ENCODE measurements at regions not wholly inside any gene's neighbourhood (a gene's known extent, or its start where the extent isn't known, plus 50 kb on each side); places are given as distances from the start of the nearest gene placed in this dataset.

DNA sequence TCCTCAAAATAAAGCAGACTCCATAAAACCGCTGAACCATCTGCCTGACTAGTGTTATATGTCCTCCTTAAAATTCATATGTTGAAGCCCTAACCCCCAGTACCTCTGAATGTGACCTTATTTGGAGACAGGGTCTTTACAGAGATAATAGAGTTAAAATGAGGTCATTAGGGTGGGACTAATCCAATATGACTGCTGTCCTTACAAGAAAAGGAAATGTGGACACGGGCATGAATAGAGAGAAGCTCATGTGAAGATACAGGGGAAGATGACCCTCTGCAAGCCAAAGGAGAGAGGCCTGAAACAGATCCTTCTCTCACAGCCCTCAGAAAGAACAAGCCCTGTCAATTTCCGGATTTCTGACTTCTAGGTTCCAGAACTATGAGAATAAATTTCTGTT lies 82.0 kb upstream of the KLHL13 start:
- intact Hi-C loops (cut with micrococcal nuclease), result no loop called here
- no peaks in the 10 kb centered on the region for H3K9me3 Mint-ChIP-seq
- H3K4me1 Mint-ChIP-seq, result no peaks in the 10 kb centered on the region

GRCh38 chrX:118199997-118200396 lies 83.4 kb upstream of the KLHL13 start:
- H3K36me3 Mint-ChIP-seq (ENCODE audit: low read depth), result no peaks in the 10 kb centered on the region
- intact Hi-C loops (cut with micrococcal nuclease), result no loop called here

More for the DNA sequence above, 82.0 kb upstream of the KLHL13 start:
- Mint-ChIP-seq H3K27me3 (no peaks in the 10 kb centered on the region), H3K36me3 (ENCODE audit: low read depth) (no peaks in the 10 kb centered on the region), H3K27ac (no peak overlapping the region), H3K4me3 (no peak overlapping the region)
- DNase-seq, result no peak

GRCh38 chrX:118205421-118206395 lies 89.1 kb upstream of the KLHL13 start:
- intact Hi-C loops (cut with micrococcal nuclease), result no loop called here
- H3K36me3 Mint-ChIP-seq (ENCODE audit: low read depth), result no peaks in the 10 kb centered on the region
- no peak overlapping the region for H3K4me3 Mint-ChIP-seq
- H3K4me1 Mint-ChIP-seq, result no peaks in the 10 kb centered on the region
- H3K27ac Mint-ChIP-seq, result no peak overlapping the region
- DNase-seq, result no peak
- no peaks in the 10 kb centered on the region for H3K9me3 Mint-ChIP-seq
- H3K27me3 Mint-ChIP-seq, result no peaks in the 10 kb centered on the region

More at GRCh38 chrX:118199997-118200396, 83.4 kb upstream of the KLHL13 start:
- H3K4me3 Mint-ChIP-seq, result no peak overlapping the region
- H3K27me3 Mint-ChIP-seq, result no peaks in the 10 kb centered on the region
- H3K9me3 Mint-ChIP-seq, result no peaks in the 10 kb centered on the region
- no peak overlapping the region for H3K27ac Mint-ChIP-seq
- no peak for DNase-seq
- no peaks in the 10 kb centered on the region for H3K4me1 Mint-ChIP-seq

- Mint-ChIP-seq H3K27ac (no peak overlapping the region), H3K36me3 (ENCODE audit: low read depth) (no peaks in the 10 kb centered on the region), H3K9me3 (no peaks in the 10 kb centered on the region), H3K4me1 (peaks cover 2% of the 10 kb centered on the region), H3K27me3 (no peaks in the 10 kb centered on the region), H3K4me3 (no peak overlapping the region)
- DNase-seq, result no peak
- intact Hi-C loops (cut with micrococcal nuclease), result no loop called here
These were observed 91.3 kb upstream of the KLHL13 start for GRCh38 chrX:118207831-118208453.

GRCh38 chrX:118208481-118208880 lies 91.9 kb upstream of the KLHL13 start:
- no peaks in the 10 kb centered on the region for H3K9me3 Mint-ChIP-seq
- no peaks in the 10 kb centered on the region for H3K27me3 Mint-ChIP-seq
- H3K4me3 Mint-ChIP-seq, result no peak overlapping the region
- H3K27ac Mint-ChIP-seq, result no peak overlapping the region
- H3K4me1 Mint-ChIP-seq, result peaks cover 2% of the 10 kb centered on the region
- intact Hi-C loops (cut with micrococcal nuclease), result no loop called here
- DNase-seq, result no peak
- no peaks in the 10 kb centered on the region for H3K36me3 Mint-ChIP-seq (ENCODE audit: low read depth)

- Mint-ChIP-seq H3K4me1 (peaks cover 2% of the 10 kb centered on the region), H3K36me3 (ENCODE audit: low read depth) (no peaks in the 10 kb centered on the region), H3K4me3 (no peak overlapping the region), H3K27me3 (no peaks in the 10 kb centered on the region), H3K27ac (no peak overlapping the region), H3K9me3 (no peaks in the 10 kb centered on the region)
- intact Hi-C loops (cut with micrococcal nuclease), result no loop called here
- DNase-seq, result no peak
These were observed 95.5 kb upstream of the KLHL13 start for GRCh38 chrX:118211891-118212816.

DNA sequence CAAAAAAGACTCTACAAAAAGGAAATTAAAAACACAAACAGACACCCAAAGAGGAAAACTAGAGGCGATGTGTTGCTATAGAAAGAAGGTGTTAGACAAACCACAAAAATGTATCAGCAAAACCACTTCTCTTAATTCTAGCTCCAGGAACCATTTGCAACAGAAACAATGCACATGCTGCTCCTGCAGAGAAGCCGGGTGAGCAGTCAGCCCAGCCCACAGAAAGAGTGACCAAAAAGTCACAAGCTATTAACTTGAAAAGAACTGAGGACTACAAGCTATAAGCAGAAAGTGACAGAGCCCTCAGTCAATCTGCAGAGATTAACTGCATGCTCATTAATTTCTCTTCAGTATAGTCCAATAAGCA lies 96.2 kb upstream of the KLHL13 start:
- no peak for DNase-seq
- Mint-ChIP-seq H3K27ac (no peak overlapping the region), H3K4me3 (no peak overlapping the region), H3K4me1 (peaks cover 2% of the 10 kb centered on the region), H3K36me3 (ENCODE audit: low read depth) (no peaks in the 10 kb centered on the region), H3K9me3 (no peaks in the 10 kb centered on the region), H3K27me3 (no peaks in the 10 kb centered on the region)
- intact Hi-C loops (cut with micrococcal nuclease), result no loop called here

DNA sequence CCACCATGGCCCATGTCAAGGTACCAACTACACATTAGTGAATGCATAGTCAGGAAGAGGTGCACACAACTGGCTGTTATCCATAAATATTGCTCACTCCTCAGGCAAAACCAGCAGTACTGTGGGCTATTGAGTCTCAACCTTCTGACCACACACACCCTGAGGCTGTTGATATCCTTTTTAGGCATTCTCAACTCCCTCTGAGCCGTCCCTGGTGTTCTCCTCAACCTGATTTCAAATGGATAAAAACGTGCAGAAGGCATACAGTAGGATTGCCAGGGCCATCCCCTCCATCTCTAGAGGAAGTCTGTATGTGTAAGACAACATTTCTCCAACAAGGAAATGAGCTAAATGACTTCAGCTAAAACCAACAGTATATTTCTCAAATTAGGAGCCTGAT lies 98.7 kb upstream of the KLHL13 start:
- Mint-ChIP-seq H3K4me1 (peaks cover 2% of the 10 kb centered on the region), H3K9me3 (no peaks in the 10 kb centered on the region), H3K36me3 (ENCODE audit: low read depth) (no peaks in the 10 kb centered on the region), H3K27me3 (no peaks in the 10 kb centered on the region), H3K4me3 (no peak overlapping the region), H3K27ac (no peak overlapping the region)
- DNase-seq, result no peak
- intact Hi-C loops (cut with micrococcal nuclease), result no loop called here

- no peak for DNase-seq
- Mint-ChIP-seq H3K27ac (no peak overlapping the region), H3K27me3 (no peaks in the 10 kb centered on the region), H3K4me3 (no peak overlapping the region), H3K4me1 (peaks cover 2% of the 10 kb centered on the region), H3K36me3 (ENCODE audit: low read depth) (no peaks in the 10 kb centered on the region), H3K9me3 (no peaks in the 10 kb centered on the region)
- intact Hi-C loops (cut with micrococcal nuclease), result no loop called here
These were observed 99.5 kb upstream of the KLHL13 start for GRCh38 chrX:118216087-118216486.

GRCh38 chrX:118216509-118216908 lies 99.9 kb upstream of the KLHL13 start:
- no peak overlapping the region for H3K4me3 Mint-ChIP-seq
- no peaks in the 10 kb centered on the region for H3K9me3 Mint-ChIP-seq
- no peak for DNase-seq
- no peak overlapping the region for H3K27ac Mint-ChIP-seq
- intact Hi-C loops (cut with micrococcal nuclease), result no loop called here
- H3K27me3 Mint-ChIP-seq, result no peaks in the 10 kb centered on the region
- peaks cover 2% of the 10 kb centered on the region for H3K4me1 Mint-ChIP-seq
- H3K36me3 Mint-ChIP-seq (ENCODE audit: low read depth), result no peaks in the 10 kb centered on the region

DNA sequence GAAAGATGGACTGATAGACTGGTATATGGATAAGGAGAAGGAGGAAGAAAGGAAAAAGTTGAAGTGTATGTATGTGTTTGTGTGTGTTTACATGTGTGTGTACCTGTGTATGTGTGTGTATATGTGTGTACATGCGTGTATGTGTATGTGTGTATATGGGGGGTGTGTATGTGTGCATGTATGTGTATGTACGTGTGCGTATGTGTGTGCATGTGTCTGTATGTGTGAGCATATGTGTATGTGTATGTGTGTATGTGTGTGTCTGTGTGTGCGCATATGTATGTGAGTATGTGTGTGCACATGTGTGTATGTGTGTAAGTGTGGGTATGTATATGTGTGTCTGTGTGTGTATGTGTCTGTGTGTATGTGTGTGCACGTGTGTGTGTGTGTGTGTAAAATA lies 101.5 kb upstream of the KLHL13 start:
- intact Hi-C loops (cut with micrococcal nuclease), result no loop called here
- Mint-ChIP-seq H3K9me3 (no peaks in the 10 kb centered on the region), H3K36me3 (ENCODE audit: low read depth) (no peaks in the 10 kb centered on the region), H3K4me1 (no peaks in the 10 kb centered on the region), H3K27ac (no peak overlapping the region), H3K27me3 (no peaks in the 10 kb centered on the region), H3K4me3 (no peak overlapping the region)
- DNase-seq, result no peak

GRCh38 chrX:118218940-118219339 lies 102.3 kb upstream of the KLHL13 start:
- intact Hi-C loops (cut with micrococcal nuclease), result no loop called here
- H3K27ac Mint-ChIP-seq, result no peak overlapping the region
- no peak for DNase-seq
- H3K4me1 Mint-ChIP-seq, result no peaks in the 10 kb centered on the region
- no peaks in the 10 kb centered on the region for H3K36me3 Mint-ChIP-seq (ENCODE audit: low read depth)
- no peaks in the 10 kb centered on the region for H3K27me3 Mint-ChIP-seq
- H3K4me3 Mint-ChIP-seq, result no peak overlapping the region
- no peaks in the 10 kb centered on the region for H3K9me3 Mint-ChIP-seq

GRCh38 chrX:118219866-118220265 lies 103.3 kb upstream of the KLHL13 start:
- Mint-ChIP-seq H3K27ac (no peak overlapping the region), H3K27me3 (no peaks in the 10 kb centered on the region), H3K9me3 (no peaks in the 10 kb centered on the region), H3K4me3 (no peak overlapping the region), H3K4me1 (no peaks in the 10 kb centered on the region), H3K36me3 (ENCODE audit: low read depth) (no peaks in the 10 kb centered on the region)
- intact Hi-C loops (cut with micrococcal nuclease), result no loop called here
- no peak for DNase-seq

DNA sequence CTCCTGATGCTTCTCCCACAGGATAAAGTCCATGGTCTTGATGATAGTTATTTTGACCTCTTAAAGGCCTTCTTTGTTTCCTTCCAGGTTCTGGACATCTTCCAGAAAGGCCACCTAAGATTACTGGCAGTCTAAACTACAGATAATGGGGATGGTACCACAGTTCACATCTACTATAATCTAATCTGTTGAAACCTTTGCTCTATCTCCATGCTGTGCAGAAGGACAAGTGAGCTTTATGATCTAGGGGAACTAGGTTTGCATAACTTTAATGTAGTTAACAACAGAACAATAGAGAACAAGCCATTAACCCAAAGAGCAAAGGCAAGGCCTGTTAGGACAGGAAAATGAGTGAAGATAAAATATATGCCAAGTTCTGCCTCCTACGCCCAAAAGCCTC lies 103.9 kb upstream of the KLHL13 start:
- H3K9me3 Mint-ChIP-seq, result no peaks in the 10 kb centered on the region
- H3K27me3 Mint-ChIP-seq, result no peaks in the 10 kb centered on the region
- intact Hi-C loops (cut with micrococcal nuclease), result no loop called here
- no peak overlapping the region for H3K27ac Mint-ChIP-seq
- no peaks in the 10 kb centered on the region for H3K36me3 Mint-ChIP-seq (ENCODE audit: low read depth)
- no peak for DNase-seq
- H3K4me1 Mint-ChIP-seq, result no peaks in the 10 kb centered on the region
- H3K4me3 Mint-ChIP-seq, result no peak overlapping the region
